LNCaP clone FGC (cell line): ENCODE measurements at regions not wholly inside any gene's neighbourhood (a gene's known extent, or its start where the extent isn't known, plus 50 kb on each side); places are given as distances from the start of the nearest gene placed in this dataset.

Source experiments
- DNase-seq: peaks from one replicate; pipeline ENCODE4 v3.0.0-alpha.2; 2011; ENCODE audit warnings: low read depth
- H3K4me3 ChIP-seq: 2 replicates; pipeline ENCODE4 v1.5.1; 2011; ENCODE audit warnings: mild to moderate bottlenecking, low read depth, low read length, control low read depth
- CTCF ChIP-seq: IDR thresholded peaks from 2 replicates; pipeline ENCODE4 v1.5.1; 2012; ENCODE audit warnings: mild to moderate bottlenecking; ENCODE audit not compliant: control insufficient read depth, insufficient read depth; ENCODE audit errors: extremely low read depth

- TF ChIP-seq CTCF, result no peak
- DNase-seq, result no peak
- no peak overlapping the region for H3K4me3 ChIP-seq
Observed at GRCh38 chr7:112646783-112647182, 143.4 kb downstream of the TMEM168 start.

GRCh38 chr7:112648781-112649180 is 141.4 kb downstream of the TMEM168 start:
- H3K4me3 ChIP-seq, result no peak overlapping the region
- DNase-seq, result no peak
- no peak for TF ChIP-seq CTCF

- H3K4me3 ChIP-seq, result no peak overlapping the region
Observed at GRCh38 chr7:112649560-112649959, 140.6 kb downstream of the TMEM168 start.

GRCh38 chr7:112654322-112655216 is 135.6 kb downstream of the TMEM168 start:
- H3K4me3 ChIP-seq, result no peak overlapping the region
- no peak for TF ChIP-seq CTCF
- DNase-seq, result no peak

More at GRCh38 chr7:112649560-112649959, 140.6 kb downstream of the TMEM168 start:
- TF ChIP-seq CTCF, result no peak
- DNase-seq, result no peak

GRCh38 chr7:112665709-112666108 is 124.5 kb downstream of the TMEM168 start:
- no peak for DNase-seq
- peak; percentile 44 for TF ChIP-seq CTCF
- H3K4me3 ChIP-seq, result no peak overlapping the region

- no peak overlapping the region for H3K4me3 ChIP-seq
- no peak for DNase-seq
- no peak for TF ChIP-seq CTCF
Observed at GRCh38 chr7:112668561-112668960, 121.6 kb downstream of the TMEM168 start.
